ENCODE measurements at regions not wholly inside any gene's neighbourhood (a gene's known extent, or its start where the extent isn't known, plus 50 kb on each side); places are given as distances from the start of the nearest gene placed in this dataset.

DNA sequence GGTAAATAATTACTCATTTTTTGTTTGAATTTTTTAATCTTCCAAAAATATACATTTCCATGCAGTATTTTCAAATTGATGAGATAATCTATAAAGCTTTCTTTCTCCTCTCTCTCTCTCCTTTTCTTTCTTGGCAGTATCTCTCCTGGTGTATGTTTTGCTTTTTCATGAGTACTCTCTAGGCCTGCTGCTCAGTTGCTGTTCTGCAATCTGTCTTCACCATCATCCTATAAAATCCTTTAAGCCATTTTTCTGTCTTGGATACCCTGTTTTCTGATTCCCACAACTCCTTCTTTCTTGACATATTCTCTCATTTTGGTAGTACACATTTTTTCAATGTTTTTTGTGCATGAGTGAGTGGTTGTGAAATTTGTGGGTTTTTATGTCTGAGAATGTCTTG lies 1558.1 kb upstream of the LRRTM3 start:
- Histone ChIP-seq H3K4me1 (no peaks in the 10 kb centered on the region), H3K36me3 (no peaks in the 10 kb centered on the region), H3K27ac (no peak overlapping the region), H3K27me3 (no peaks in the 10 kb centered on the region), H3K9me3 (no peaks in the 10 kb centered on the region), H3K4me3 (no peak overlapping the region)
- TF ChIP-seq POLR2A (IDR thresholded peaks at IDR 0.05) = no peak
- TF ChIP-seq, protein P1, sequence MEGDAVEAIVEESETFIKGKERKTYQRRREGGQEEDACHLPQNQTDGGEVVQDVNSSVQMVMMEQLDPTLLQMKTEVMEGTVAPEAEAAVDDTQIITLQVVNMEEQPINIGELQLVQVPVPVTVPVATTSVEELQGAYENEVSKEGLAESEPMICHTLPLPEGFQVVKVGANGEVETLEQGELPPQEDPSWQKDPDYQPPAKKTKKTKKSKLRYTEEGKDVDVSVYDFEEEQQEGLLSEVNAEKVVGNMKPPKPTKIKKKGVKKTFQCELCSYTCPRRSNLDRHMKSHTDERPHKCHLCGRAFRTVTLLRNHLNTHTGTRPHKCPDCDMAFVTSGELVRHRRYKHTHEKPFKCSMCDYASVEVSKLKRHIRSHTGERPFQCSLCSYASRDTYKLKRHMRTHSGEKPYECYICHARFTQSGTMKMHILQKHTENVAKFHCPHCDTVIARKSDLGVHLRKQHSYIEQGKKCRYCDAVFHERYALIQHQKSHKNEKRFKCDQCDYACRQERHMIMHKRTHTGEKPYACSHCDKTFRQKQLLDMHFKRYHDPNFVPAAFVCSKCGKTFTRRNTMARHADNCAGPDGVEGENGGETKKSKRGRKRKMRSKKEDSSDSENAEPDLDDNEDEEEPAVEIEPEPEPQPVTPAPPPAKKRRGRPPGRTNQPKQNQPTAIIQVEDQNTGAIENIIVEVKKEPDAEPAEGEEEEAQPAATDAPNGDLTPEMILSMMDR (IDR thresholded peaks at IDR 0.05) = no peak
- DNase-seq = no peak

DNA sequence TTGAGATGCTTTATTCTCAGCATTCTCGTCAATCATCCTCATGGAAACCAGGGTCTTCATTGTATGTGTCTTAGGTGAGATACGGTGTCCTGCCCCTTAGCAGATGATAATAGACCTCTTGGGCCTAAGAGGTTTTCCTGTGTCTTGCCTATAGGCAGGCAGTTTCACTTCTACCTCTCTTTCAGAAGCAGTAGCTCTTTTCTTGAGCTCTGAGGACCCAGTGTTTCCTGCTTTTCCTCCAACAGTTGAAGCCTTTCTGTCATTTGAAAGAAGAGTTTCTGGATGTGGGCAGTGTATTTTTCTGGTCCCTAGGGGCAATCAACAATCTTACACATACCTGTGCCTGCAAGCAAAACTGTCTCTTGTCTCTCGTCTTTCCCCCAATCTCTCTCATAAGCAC lies 1550.3 kb upstream of the LRRTM3 start:
- Histone ChIP-seq H3K27ac (no peak overlapping the region), H3K27me3 (no peaks in the 10 kb centered on the region)

DNA sequence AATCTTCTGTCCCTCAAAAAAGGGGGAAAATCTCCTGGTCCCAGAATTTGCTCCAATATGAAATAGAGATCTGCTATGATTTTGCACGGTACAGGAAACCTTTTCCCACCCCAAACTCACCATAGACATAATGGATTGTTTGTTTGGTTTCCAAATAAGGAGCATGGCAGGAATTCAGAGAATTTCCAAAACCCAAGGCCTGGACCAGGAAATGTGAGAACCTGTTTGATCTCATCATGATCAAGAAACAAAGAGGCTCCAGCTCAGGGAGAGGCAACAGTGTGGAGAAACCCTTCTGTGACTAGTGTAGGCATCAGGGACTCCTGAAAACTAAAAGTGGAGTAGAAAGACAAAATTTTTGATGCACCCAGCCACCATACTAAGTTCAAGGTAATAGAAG lies 1548.1 kb upstream of the LRRTM3 start:
- Histone ChIP-seq H3K4me1 (no peaks in the 10 kb centered on the region), H3K36me3 (no peaks in the 10 kb centered on the region), H3K4me3 (no peak overlapping the region), H3K27me3 (no peaks in the 10 kb centered on the region), H3K9me3 (no peaks in the 10 kb centered on the region), H3K27ac (no peak overlapping the region)
- no peak for DNase-seq
- TF ChIP-seq, protein P1 (IDR thresholded peaks at IDR 0.05) = no peak
- TF ChIP-seq POLR2A (IDR thresholded peaks at IDR 0.05) = no peak

More for the DNA sequence above, 1550.3 kb upstream of the LRRTM3 start:
- Histone ChIP-seq H3K36me3 (no peaks in the 10 kb centered on the region), H3K4me3 (no peak overlapping the region), H3K4me1 (no peaks in the 10 kb centered on the region), H3K9me3 (no peaks in the 10 kb centered on the region)
- no peak for TF ChIP-seq POLR2A (IDR thresholded peaks at IDR 0.05)
- TF ChIP-seq, protein P1 (IDR thresholded peaks at IDR 0.05) = no peak
- DNase-seq = no peak

DNA sequence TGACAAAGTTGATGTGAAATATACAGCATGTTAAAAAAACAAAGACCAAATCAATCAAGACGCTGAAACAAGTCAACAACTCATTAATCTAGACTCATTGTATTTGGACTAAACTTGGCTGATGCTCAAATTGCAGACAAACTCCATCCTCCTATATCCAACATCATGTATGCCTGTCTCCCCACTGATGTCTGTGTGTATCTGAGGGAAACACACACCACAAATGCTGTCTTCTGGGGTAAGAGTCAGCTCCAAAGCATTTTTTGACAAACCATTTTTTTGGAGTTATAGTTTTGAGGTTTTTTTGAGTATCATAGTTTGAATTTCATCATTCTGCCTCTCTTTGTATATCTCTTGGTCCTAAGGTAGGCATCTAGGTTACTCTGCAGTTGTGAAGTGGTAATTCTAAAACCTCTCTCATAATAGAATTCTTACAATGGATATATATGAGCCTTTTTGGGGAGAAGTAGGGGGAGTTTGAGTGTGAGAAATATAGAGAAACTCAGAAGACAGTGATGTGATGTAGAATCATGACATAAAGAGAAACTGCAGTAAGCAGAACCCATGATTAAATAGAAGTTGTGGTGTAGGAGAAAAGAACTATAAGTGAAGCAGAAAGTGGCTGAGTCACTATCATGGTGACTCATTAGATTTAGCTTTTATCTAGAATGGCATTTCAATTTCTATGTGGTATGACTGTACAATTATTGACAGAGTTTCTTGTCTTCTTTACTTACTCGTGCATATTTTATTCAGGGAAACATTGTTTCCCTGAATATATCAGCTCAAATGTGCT lies 1531.1 kb upstream of the LRRTM3 start:
- H3K27ac ChIP-seq = no peak overlapping the region
- no peak for DNase-seq
- H3K4me3 ChIP-seq = no peak overlapping the region
- no peak for TF ChIP-seq POLR2A (IDR thresholded peaks at IDR 0.05)
- TF ChIP-seq, protein P1 (IDR thresholded peaks at IDR 0.05) = no peak
- no peaks in the 10 kb centered on the region for H3K36me3 ChIP-seq
- no peaks in the 10 kb centered on the region for H3K27me3 ChIP-seq
- H3K9me3 ChIP-seq = no peaks in the 10 kb centered on the region
- H3K4me1 ChIP-seq = no peaks in the 10 kb centered on the region

DNA sequence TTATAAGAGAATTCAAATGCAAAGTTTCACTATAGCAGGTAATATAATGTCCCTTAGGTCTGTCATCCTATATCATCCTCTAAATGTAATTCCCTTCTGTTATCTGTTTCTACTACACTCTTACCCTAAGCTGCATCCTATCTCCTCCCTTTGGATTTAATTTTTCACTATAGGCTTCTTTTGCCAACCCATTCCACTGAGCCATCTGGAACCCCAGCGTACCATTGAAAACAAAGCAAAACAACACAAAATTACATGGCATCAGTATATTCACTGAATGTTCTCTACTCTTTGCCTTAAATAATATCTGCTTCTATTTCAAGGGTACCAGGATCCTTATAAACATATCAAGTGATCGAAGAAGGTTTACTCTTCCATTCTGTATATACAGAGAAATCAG lies 1530.2 kb upstream of the LRRTM3 start:
- DNase-seq = no peak
- H3K27ac ChIP-seq = no peak overlapping the region
- no peaks in the 10 kb centered on the region for H3K9me3 ChIP-seq
- TF ChIP-seq, protein P1 (IDR thresholded peaks at IDR 0.05) = no peak
- no peak for TF ChIP-seq POLR2A (IDR thresholded peaks at IDR 0.05)
- H3K36me3 ChIP-seq = no peaks in the 10 kb centered on the region
- H3K27me3 ChIP-seq = no peaks in the 10 kb centered on the region
- no peaks in the 10 kb centered on the region for H3K4me1 ChIP-seq
- no peak overlapping the region for H3K4me3 ChIP-seq

Measured in Peyer's patch (tissue), 4 donors.